GM18499 (cell line): ENCODE measurements at regions not wholly inside any gene's neighbourhood (a gene's known extent, or its start where the extent isn't known, plus 50 kb on each side); places are given as distances from the start of the nearest gene placed in this dataset.

Experiments used
- ATAC-seq: cut with Tn5 transposase; IDR thresholded peaks from one replicate; pipeline ENCODE4 v1.9.1; 2021; ENCODE audit warnings: moderate number of reproducible peaks; ENCODE audit not compliant: insufficient read depth, unreplicated experiment

DNA sequence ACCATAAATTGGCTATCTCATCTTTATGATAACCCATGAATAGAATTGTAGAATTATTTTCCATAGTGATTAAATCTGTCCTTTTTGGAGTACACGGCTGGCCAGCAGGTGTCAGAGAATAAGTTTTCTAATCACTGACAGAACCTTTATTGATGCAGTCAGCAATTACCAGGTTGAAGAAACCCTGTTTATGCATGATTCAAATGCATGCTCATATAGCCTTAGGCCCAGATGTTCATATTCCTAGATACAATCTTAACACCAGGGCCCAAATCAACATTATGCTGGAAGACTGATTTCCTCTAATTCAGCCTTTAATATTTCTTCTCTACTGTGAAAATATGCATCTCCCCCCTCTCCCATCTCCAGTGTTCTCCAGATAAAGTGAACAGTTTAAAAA lies 243.5 kb upstream of the DCBLD2 start:
- ATAC-seq, result no peak

DNA sequence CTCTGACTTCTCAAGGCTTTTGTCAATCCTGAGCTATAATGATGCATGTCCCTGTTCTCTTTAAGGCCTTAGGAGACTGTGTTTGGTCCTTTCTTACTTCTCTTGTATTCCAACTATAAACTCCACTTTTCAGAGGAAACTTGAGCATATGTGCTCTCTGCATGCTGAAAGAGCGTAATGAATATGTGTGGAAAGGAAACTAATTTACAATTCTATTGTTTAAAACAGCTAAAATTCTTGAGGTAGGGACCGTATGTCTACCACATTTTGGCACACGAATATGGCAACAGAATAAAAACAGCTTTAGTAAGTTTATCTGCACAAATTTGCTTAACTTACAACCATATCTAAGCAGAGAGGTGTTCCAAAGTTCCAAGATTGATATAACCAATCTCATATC lies 242.0 kb upstream of the DCBLD2 start:
- no peak for ATAC-seq

DNA sequence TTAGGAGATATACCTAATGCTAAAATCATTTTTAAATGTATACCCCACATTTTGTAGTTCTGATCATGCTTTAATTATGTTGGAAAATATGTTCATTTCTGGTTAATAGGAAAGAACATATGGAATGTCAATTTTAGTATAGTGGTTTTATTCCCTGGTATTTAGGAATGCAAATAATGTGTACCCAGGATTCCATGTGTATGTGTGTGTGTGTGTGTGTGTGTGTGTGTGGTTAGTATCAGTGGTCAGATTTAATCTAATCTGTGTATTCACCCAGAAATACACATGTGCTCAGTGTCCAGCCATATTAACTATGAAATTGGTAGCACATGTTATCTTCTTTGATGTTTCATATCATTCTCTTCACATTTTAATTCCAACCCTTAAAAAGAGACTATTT lies 233.5 kb upstream of the DCBLD2 start:
- no peak for ATAC-seq

DNA sequence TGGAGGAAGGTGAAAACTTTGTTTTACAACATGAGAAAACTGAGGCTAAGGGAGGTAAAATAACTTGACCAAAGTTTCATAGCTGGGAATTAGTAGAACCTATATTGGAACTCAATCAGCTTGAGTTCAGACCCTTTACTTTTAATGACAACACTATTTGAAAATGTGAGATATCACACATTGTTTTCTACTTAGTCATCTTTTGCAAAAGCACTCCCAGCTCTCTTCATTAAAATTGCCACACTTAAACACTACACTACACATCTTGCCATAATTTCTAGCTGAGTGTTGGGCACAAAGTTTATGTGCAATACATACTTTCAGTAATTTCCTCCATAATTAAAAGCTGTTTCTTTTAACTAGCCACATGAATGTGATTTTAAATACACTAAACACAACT lies 230.4 kb upstream of the DCBLD2 start:
- ATAC-seq, result no peak

DNA sequence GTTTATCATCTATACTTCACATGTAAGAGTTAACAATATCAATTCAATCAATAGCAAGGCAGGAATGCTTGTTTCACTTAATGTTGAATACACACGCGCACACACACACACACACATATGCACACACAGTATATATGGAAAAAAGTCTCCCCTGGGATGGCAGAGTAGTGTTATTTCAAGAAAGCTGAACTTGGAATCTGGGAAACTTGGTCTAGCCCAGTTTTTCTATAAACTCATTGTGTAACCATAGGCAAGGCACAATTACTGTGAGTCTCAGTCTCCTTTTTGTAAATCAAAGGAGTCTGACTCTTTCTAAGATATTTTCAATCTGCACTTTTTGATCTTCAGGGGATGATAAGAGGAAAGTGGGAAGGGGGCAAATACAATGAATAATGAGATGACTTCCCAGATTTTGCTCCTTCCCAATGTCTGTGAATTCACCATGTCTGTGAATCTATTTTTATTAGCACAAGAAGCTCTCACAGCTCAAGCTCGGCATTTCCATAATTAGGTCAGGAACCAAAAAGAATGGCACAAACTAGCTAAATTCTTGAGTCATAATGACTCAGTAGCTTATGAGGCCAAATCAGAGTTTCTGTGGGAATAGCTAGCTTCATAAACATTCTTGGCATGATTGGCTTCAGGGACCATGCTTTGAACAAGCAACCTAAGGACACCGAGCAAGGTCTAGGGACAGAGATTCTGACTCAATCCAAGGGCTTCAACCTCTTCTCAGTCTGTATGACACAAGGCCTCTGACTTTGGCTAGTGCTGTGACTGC lies 227.4 kb upstream of the DCBLD2 start:
- ATAC-seq, result no peak

DNA sequence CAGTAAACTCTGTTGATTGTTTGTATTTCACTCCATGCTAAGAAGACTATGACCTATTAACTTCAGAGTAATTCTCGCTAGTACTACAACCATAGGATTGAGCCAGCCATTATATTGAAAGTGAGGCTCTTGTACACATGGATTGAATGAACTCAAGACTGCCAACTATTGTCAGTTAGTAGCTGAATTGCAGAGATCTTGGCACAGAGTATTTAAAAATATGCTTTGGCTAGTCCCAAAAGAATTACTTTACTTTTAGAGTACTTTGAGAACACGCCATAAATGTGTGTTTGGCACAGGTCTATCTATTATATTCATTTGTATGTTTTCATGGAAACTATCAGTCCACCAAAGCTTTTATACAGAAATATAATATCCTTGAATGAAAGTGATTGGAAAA lies 226.7 kb upstream of the DCBLD2 start:
- ATAC-seq, result no peak

DNA sequence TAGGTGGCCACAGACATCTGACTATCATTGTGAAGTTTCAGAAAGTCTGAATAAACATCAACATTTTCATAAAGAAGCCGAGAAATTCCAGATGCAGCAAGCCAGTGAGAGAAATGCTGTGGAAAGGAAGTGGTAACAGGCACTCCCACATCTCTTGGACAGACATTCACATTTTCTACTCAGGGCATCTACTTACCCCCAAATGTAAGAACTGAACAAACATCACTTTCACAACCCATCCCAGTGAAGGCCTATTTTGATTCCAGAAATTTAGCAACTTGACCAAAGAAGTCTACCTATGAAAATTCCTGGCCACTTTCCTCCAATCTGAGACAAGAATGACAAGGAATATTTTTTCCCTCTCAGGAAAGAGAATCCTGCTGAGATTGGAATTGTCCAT lies 224.8 kb upstream of the DCBLD2 start:
- ATAC-seq, result no peak

DNA sequence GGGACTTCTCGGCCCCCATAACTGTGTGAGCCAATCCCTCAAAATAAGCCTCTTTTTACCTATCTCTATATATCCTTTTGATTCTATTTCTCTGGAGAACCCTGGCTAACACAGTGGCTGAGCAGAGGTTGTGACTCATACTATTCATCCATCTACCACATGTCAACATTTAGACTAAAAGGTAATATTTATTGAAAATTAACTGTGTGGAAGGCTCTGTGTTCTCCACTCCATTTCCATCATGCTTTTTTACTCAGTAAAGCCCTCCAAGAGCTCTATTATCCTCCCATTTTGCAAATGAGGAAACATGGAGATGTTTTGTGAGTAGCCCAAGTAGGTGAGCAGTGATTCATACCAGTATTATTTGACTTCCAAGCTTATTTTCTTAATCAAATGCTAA lies 217.9 kb upstream of the DCBLD2 start:
- no peak for ATAC-seq

DNA sequence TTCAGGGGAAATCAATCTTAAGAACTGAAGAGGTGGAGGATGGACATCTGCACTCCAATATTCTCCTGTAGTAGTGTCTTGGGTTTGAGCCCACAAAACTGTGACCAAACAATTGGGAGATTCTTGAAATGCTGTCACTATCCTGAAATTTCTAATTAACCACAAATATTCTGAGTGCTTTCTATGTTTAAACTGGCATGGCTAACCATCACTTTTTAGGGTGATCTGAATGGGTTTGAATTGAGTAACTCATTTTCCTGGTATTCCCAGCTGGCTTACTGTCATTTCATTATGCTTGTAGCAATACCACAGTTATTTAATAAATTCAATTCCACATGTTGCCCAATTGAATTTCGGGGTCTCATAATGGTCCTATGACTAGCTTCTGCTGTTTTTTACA lies 216.9 kb upstream of the DCBLD2 start:
- ATAC-seq, result no peak

DNA sequence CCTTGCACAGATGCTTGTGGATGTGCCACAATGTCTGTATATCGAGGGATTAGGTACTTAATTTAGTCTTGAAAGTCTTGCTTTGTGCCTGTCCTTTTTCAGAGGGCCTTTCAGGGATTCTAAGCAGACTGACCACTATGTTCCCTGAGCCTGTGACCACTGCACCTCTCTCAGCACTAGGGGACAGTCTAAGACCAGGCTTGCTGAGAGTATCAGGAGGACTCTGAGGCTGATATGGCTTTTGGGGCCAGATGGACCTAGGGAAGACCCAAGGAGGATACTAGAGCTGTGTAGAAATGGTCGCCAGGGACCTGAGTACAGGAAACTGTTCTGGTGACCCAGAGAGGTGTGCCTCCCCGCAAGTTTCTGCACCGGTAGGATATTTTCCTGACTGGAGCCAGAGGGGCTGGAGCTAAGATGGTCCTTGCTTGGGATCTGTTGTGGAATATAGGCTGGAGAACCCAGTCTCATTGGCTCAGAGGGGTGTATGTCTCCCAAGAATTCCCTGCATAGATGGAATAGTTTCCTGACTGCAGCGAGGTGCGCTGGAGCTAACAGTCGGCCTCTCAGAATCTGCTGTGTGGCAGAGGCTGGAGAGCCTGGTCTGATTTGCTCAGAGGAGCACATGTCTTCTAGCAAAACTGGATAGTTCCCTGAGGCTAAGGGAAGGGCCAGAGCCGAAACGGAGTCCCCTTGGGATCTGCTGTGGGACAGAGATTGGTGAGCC lies 213.2 kb upstream of the DCBLD2 start:
- no peak for ATAC-seq

DNA sequence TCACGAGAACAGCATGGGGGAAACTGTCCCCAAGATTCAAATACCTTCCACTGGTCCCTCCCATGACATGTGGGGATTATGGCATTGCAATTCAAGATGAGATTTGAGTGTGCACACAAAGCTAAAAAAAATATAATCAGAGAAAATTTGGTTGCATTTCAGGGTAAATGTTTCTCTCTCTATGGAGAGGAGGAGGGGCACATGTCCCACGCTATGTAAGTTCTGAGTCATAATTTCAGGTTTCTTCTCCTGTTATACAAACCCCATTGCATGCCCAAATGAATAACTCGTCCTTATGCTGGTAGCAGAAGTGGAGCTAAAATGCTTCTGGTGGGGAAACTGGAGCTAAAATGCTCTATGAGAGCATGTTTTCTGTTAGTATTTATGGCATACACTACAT lies 209.7 kb upstream of the DCBLD2 start:
- peak; percentile 70 for ATAC-seq

DNA sequence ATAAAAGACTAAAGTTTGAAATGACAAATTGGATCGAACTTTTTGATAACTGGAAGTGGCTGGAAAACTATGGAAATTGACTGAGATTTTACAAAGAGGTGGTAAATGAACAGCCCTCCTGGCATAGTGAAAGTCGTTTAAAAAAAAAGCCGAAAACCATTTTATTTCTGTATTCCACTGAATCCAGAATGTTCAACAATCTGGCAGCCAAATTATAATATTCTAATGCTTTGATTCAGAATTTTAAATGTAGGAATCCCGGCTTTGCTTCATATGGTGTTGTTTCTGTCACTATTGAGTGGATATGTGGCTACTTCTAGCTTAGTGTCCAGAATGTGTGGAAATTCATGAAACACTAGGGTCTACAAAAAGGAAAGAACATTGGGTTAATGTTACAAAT lies 208.9 kb upstream of the DCBLD2 start:
- no peak for ATAC-seq

DNA sequence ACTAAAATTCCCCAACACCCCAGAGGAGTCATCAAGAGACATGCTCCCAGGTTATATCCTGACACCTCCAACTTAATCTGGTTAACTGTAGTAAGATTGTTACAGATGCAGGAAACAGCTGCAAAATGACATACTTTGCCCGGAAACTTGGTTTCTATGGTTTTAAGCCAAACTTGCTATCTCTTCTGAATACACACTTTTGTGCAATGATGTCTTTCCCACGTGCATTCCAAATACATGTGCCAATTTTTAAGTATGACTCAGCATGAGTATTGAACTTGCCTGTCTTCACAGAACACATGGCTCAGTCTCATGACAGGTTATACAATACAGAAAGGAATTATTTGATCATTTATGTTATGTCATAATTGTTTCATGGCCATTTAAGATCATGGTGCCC lies 207.0 kb upstream of the DCBLD2 start:
- no peak for ATAC-seq

DNA sequence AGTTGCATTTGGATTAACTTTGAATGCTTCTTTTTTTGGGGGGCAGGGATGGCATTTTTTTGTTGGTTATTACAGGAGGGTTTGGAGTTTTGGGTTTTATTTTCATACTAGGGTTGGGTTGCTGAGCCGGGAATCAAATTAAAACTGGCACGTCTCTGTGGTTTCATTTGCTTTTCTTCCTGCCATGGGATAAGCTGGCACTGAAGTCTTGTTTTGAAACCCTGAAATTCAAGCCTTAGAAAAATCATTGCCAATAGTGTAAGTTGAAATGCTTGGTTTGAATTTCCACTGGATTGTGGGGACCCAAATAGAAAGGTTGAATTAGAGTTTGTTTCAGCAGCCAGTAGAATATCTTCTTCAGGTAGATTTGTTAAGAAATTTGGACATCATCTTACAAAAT lies 193.1 kb upstream of the DCBLD2 start:
- ATAC-seq, result no peak

DNA sequence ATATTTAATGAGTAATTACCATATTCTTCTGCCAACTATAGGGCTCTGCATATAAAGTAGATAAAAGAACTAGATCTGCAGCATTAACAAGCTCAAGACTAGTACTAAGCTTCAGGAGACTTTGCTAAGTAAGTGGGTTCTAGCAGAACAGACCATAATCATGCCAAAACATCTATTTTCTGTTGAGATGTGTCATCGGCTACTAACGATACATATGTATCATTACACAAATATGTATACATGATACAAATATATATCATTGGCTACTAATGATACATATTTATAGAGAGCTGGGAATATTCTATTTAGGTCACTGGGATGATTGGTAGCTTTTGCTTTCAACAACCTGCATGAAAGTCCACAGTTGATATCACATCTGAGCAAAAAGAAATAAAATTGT lies 185.8 kb upstream of the DCBLD2 start:
- no peak for ATAC-seq

DNA sequence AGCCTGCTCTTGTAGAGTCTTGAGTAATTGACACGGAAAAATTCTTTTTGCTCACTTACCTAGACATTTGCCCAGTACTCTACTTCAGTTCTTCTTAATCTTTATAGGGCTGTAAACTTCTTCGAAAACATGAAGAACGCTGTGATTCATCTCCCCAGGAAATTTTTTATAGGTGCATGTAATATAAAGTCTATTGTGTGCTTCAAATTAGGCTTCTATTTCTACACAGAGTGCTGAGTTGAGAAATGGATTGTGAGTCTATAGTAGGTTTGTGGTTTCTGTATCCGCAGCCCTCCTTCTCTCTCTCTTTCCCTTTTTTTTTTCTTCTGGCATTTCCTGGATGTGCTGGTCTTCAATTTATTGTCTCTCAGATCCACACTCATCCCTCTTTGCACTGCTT lies 183.3 kb upstream of the DCBLD2 start:
- no peak for ATAC-seq

DNA sequence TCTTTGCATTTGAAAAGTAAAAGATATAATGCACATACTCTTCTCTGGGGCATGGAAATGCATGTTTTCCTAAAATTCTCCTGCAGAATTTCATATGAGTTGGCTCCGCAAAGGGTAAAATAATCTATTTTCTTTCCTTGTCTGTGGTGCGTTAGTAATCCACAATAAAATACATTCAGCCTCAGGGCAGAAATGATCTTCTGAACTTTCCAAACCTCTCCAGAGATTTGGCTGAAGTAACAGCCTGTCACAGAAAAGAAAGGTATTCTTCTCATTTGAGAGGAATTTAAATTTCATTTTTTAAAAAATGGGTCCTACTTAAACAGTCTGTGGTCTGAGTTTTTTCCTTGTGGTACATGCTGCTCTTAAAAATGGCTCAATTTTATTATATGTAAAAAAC lies 182.7 kb upstream of the DCBLD2 start:
- no peak for ATAC-seq

DNA sequence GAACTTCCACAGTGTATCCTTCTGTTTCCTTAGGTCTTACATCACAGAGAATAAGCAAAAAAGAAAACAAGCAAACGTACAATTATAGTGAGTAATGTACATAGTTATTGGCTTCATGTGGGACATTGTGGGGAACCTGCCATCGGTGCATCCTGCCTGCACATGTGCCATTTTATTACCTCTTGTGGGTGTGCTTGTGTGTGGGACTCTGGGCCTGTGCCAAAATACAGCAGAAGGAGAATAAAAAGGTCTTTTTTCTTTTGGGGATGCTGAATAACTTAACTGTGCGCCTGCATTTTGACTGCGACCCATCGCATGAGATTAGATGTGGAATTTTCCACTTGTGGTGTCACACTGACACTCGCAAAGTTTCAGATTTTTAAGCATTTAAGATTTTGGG lies 169.6 kb upstream of the DCBLD2 start:
- no peak for ATAC-seq

DNA sequence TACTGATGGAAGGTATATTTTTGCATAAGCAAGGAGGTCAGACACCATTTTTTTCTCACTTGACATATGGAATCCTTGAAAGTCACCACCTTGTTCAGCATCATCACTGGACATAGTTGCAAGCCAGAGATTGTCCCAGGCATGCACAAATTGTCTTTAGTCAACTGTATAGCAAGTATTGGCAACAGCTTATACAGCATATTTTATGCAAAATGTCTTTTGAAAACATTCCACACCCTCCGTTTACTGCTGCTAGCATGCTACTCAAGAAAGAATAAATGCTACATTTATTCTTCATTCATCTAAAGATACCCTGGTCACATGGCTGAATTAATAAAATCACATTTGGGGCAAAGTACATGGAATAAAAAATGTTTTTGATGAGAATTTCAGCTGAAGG lies 168.5 kb upstream of the DCBLD2 start:
- ATAC-seq, result no peak

DNA sequence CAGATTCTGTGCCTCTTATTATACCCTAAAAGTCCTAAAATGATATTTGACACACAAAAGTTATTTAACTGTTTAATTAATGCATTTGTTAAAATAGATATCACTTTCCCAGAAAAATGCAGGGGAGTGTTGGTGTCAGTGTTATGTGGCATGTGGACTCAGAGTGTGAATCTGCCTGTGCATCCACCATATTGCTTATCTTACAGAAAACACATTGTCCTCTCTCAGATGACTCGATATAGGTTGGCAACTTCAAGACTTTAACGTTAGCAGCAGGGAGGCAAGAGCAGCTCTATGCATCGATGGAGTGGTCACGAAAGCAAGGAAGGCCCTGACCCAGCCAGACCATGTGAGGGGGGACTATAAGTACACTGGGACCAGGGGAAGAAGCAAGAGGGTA lies 165.4 kb upstream of the DCBLD2 start:
- ATAC-seq, result no peak

DNA sequence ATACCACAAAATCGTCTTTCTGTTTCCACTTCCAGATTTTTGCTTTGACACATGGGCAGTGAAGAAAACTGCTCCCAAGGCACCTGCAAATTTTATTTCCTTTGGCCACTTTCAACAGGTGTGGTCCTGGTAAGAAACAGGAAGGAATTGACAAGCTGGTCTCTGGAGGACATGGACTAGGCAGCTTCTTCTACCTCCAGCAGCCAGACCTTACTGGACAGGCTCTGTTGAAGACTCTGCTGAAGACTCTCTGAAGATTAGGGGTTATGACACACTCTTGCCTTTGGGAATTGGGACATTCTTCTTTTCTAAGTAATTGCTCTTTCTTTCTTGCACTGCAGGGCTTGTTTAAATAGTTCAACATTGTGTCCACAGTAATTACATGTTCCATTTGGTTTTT lies 147.7 kb upstream of the DCBLD2 start:
- no peak for ATAC-seq

DNA sequence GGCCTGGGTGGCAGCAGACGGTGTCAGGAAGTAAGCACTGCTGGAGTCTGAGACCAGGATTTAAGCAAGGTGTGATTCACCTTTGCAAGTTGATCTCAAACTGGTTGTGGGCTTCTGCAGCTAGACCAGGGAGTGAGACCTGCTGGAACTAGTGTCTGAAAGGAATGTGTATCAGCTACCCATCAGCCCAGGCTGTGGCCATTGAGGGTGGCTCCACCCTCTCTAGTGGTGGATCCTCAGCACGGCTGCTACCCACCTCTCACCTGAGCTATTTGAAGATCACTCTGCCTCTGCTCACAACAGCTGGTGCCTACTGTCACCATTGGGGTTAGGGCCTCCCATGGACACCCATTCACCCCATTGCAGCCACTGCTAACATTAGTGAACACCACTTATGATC lies 140.3 kb upstream of the DCBLD2 start:
- no peak for ATAC-seq
